PC-9 (cell line): ENCODE measurements at regions not wholly inside any gene's neighbourhood (a gene's known extent, or its start where the extent isn't known, plus 50 kb on each side); places are given as distances from the start of the nearest gene placed in this dataset.

ENCODE experiments used
- CTCF ChIP-seq: fragments of 200-600 bp; sonication (generic); conservative IDR thresholded peaks from 2 replicates; pipeline ENCODE4 v1.6.1; 2017; ENCODE audit warnings: mixed run types, antibody characterized with exemption, mild to moderate bottlenecking, moderate library complexity
- EZH2 ChIP-seq: fragments of 200-600 bp; sonication (generic); IDR thresholded peaks from 2 replicates; pipeline ENCODE4 v1.8.0; 2017; ENCODE audit warnings: antibody characterized with exemption, low read depth

GRCh38 chr1:68725001-68725752 is 228.3 kb upstream of the DEPDC1 start:
- TF ChIP-seq EZH2 (no peak), CTCF (no peak)
